Uterus (tissue), 3 donors: ENCODE measurements at regions not wholly inside any gene's neighbourhood (a gene's known extent, or its start where the extent isn't known, plus 50 kb on each side); places are given as distances from the start of the nearest gene placed in this dataset.
"Not testable (repeated sequence)": the region's sequence is repeated elsewhere in the genome, so short reads cannot be mapped to it uniquely, and the experiment has no call there.

Experiments used
- DNase-seq, 2 donors: peaks; one replicate each; pipeline ENCODE4 v3.0.0-alpha.2; 2019 to 2020
- H3K27ac ChIP-seq, 2 donors: fragments of 200-600 bp; sonication (generic); 1 replicate in 1 of 2; 2 replicates in 1 of 2; pipeline ENCODE4 v1.5.1; 2016 to 2018
- H3K27me3 ChIP-seq, 2 donors: fragments of 200-600 bp; sonication (generic); one replicate each; pipeline ENCODE4 v1.5.1; 2018 to 2019; ENCODE audit warnings: control low read depth in 1 of 2
- H3K36me3 ChIP-seq, 2 donors: fragments of 200-600 bp; sonication (generic); one replicate each; pipeline ENCODE4 v1.5.1; 2019; ENCODE audit warnings: control low read depth in 1 of 2
- H3K4me1 ChIP-seq, 2 donors: fragments of 200-600 bp; sonication (generic); one replicate each; pipeline ENCODE4 v1.5.1; 2018 to 2019; ENCODE audit warnings: control low read depth in 1 of 2
- H3K4me3 ChIP-seq, 2 donors: fragments of 200-600 bp; sonication (generic); 1 replicate in 1 of 2; 2 replicates in 1 of 2; pipeline ENCODE4 v1.5.1; 2018 to 2019; ENCODE audit warnings: mild to moderate bottlenecking in 1 of 2
- H3K9me3 ChIP-seq, 2 donors: fragments of 200-600 bp; sonication (generic); one replicate each; pipeline ENCODE4 v1.5.1; 2019; ENCODE audit warnings: control low read depth in 1 of 2
- CTCF ChIP-seq, 4 experiments: fragments of 200-600 bp in 2 of 4; fragments of 450-650 bp in 2 of 4; sonication (generic) in 2 of 4; IDR thresholded peaks; one replicate each; pipeline ENCODE4 v1.5.1; 2016 to 2019; ENCODE audit warnings: antibody characterized with exemption in 4 of 4, mild to moderate bottlenecking in 2 of 4, moderate library complexity in 1 of 4
- POLR2A ChIP-seq, 2 donors: fragments of 450-650 bp; IDR thresholded peaks; one replicate each; pipeline ENCODE4 v1.6.1; 2016; ENCODE audit warnings: antibody characterized with exemption in 2 of 2, mild to moderate bottlenecking in 1 of 2, moderate library complexity in 1 of 2
- intact Hi-C: fragments of 100-400 bp; cut with DNase I; formaldehyde crosslinking; loops from one replicate; pipeline ENCODE4 v1.15.1; 2023; ENCODE audit warnings: low total_unique reads
- donor health status: DM: yes; HTN: yes; CAD: no.

- Histone ChIP-seq H3K27me3 (no peaks in the 10 kb centered on the region), H3K4me3 (no peak overlapping the region), H3K27ac (no peak overlapping the region), H3K9me3 (no peaks in the 10 kb centered on the region), H3K4me1 (no peaks in the 10 kb centered on the region), H3K36me3 (no peaks in the 10 kb centered on the region)
- intact Hi-C loops, result no loop called here
- no peak for TF ChIP-seq CTCF (IDR thresholded peaks at IDR 0.05)
- no peak for TF ChIP-seq POLR2A (IDR thresholded peaks at IDR 0.05)
- DNase-seq, result no peak
Measured at GRCh38 chr2:44055664-44056063, 59.9 kb upstream of the LRPPRC start.

GRCh38 chr2:44056947-44057346 lies 61.2 kb upstream of the LRPPRC start:
- H3K36me3 ChIP-seq, result no peaks in the 10 kb centered on the region
- H3K4me3 ChIP-seq, result no peak overlapping the region
- intact Hi-C loops, result no loop called here
- H3K9me3 ChIP-seq, result no peaks in the 10 kb centered on the region
- H3K27ac ChIP-seq, result no peak overlapping the region
- DNase-seq, result no peak
- TF ChIP-seq POLR2A (IDR thresholded peaks at IDR 0.05), result no peak
- TF ChIP-seq CTCF (IDR thresholded peaks at IDR 0.05), result no peak
- H3K27me3 ChIP-seq, result no peaks in the 10 kb centered on the region
- H3K4me1 ChIP-seq, result no peaks in the 10 kb centered on the region

- H3K4me1 ChIP-seq, intact Hi-C loops, H3K27ac ChIP-seq, DNase-seq, H3K36me3 ChIP-seq, H3K9me3 ChIP-seq, H3K27me3 ChIP-seq, H3K4me3 ChIP-seq: not testable (repeated sequence)
Measured at GRCh38 chr2:44060286-44060685, 64.5 kb upstream of the LRPPRC start.

- Histone ChIP-seq H3K4me1 (no peaks in the 10 kb centered on the region), H3K27me3 (no peaks in the 10 kb centered on the region), H3K4me3 (no peak overlapping the region), H3K9me3 (no peaks in the 10 kb centered on the region), H3K36me3 (no peaks in the 10 kb centered on the region), H3K27ac (no peak overlapping the region)
- TF ChIP-seq POLR2A (IDR thresholded peaks at IDR 0.05) (no peak), CTCF (IDR thresholded peaks at IDR 0.05) (no peak)
- no peak for DNase-seq
- intact Hi-C loops, result no loop called here
Measured at GRCh38 chr2:44060990-44061389, 65.2 kb upstream of the LRPPRC start.

GRCh38 chr2:44061469-44061868 lies 65.7 kb upstream of the LRPPRC start:
- H3K27me3 ChIP-seq, result no peaks in the 10 kb centered on the region
- H3K4me1 ChIP-seq, result no peaks in the 10 kb centered on the region
- no peaks in the 10 kb centered on the region for H3K9me3 ChIP-seq
- H3K4me3 ChIP-seq, result no peak overlapping the region
- DNase-seq, result no peak
- intact Hi-C loops, result no loop called here
- no peak for TF ChIP-seq CTCF (IDR thresholded peaks at IDR 0.05)
- no peak for TF ChIP-seq POLR2A (IDR thresholded peaks at IDR 0.05)
- no peaks in the 10 kb centered on the region for H3K36me3 ChIP-seq
- H3K27ac ChIP-seq, result no peak overlapping the region

GRCh38 chr2:44061876-44062275 lies 66.1 kb upstream of the LRPPRC start:
- TF ChIP-seq POLR2A (IDR thresholded peaks at IDR 0.05), result no peak
- TF ChIP-seq CTCF (IDR thresholded peaks at IDR 0.05), result no peak
- Histone ChIP-seq H3K27ac (no peak overlapping the region), H3K36me3 (no peaks in the 10 kb centered on the region), H3K4me1 (no peaks in the 10 kb centered on the region), H3K9me3 (no peaks in the 10 kb centered on the region), H3K27me3 (no peaks in the 10 kb centered on the region), H3K4me3 (no peak overlapping the region)
- DNase-seq, result no peak
- intact Hi-C loops, result no loop called here
